Karpas-422 (cell line): ENCODE measurements at regions not wholly inside any gene's neighbourhood (a gene's known extent, or its start where the extent isn't known, plus 50 kb on each side); places are given as distances from the start of the nearest gene placed in this dataset.

Experiments
- DNase-seq: peaks from one replicate; pipeline ENCODE4 v3.0.0-alpha.2; 2015
- H2AFZ ChIP-seq: fragments of 200-600 bp; sonication (generic); 2 replicates; pipeline ENCODE4 v1.6.1; 2014; ENCODE audit warnings: antibody characterized with exemption, low read length, mixed read lengths
- H3K27ac ChIP-seq: fragments of 200-600 bp; sonication (generic); 2 replicates; pipeline ENCODE4 v1.5.1; 2014; ENCODE audit warnings: mild to moderate bottlenecking, low read length, moderate library complexity
- H3K27me3 ChIP-seq: fragments of 200-600 bp; sonication (generic); 2 replicates; pipeline ENCODE4 v1.6.1; 2014; ENCODE audit warnings: low read length, mixed read lengths
- H3K36me3 ChIP-seq: fragments of 200-600 bp; sonication (generic); 2 replicates; pipeline ENCODE4 v1.6.1; 2014; ENCODE audit warnings: low read length, mixed read lengths; ENCODE audit not compliant: insufficient read depth
- H3K4me1 ChIP-seq: fragments of 200-600 bp; sonication (generic); 2 replicates; pipeline ENCODE4 v1.6.1; 2014; ENCODE audit warnings: mild to moderate bottlenecking, low read length, mixed read lengths
- H3K4me2 ChIP-seq: fragments of 200-600 bp; sonication (generic); 2 replicates; pipeline ENCODE4 v1.6.1; 2014; ENCODE audit warnings: low read length, low read depth, mild to moderate bottlenecking; ENCODE audit not compliant: poor library complexity, severe bottlenecking
- H3K4me3 ChIP-seq: fragments of 200-600 bp; sonication (generic); 2 replicates; pipeline ENCODE4 v1.5.1; 2014; ENCODE audit warnings: mild to moderate bottlenecking, antibody characterized with exemption, low read length, mixed read lengths
- H3K79me2 ChIP-seq: fragments of 200-600 bp; sonication (generic); 2 replicates; pipeline ENCODE4 v1.6.1; 2014; ENCODE audit warnings: mild to moderate bottlenecking, low read length, mixed read lengths
- H3K9ac ChIP-seq: fragments of 200-600 bp; sonication (generic); 2 replicates; pipeline ENCODE4 v1.6.0; 2014; ENCODE audit warnings: low read length
- H3K9me2 ChIP-seq: fragments of 200-600 bp; sonication (generic), shearing (Covaris generic); replicated peaks from 2 replicates; pipeline ENCODE4 v1.6.0; 2014; ENCODE audit warnings: mild to moderate bottlenecking, low read length, moderate library complexity; ENCODE audit not compliant: insufficient read depth
- H3K9me3 ChIP-seq: fragments of 300-700, 200-600 bp; sonication (generic); 2 replicates; pipeline ENCODE4 v1.6.1; 2014; ENCODE audit warnings: low read length, mixed read lengths
- H4K20me1 ChIP-seq: fragments of 200-600 bp; sonication (generic); 2 replicates; pipeline ENCODE4 v1.6.1; 2014; ENCODE audit warnings: mild to moderate bottlenecking, antibody characterized with exemption, low read length, low read depth; ENCODE audit not compliant: insufficient read depth

DNA sequence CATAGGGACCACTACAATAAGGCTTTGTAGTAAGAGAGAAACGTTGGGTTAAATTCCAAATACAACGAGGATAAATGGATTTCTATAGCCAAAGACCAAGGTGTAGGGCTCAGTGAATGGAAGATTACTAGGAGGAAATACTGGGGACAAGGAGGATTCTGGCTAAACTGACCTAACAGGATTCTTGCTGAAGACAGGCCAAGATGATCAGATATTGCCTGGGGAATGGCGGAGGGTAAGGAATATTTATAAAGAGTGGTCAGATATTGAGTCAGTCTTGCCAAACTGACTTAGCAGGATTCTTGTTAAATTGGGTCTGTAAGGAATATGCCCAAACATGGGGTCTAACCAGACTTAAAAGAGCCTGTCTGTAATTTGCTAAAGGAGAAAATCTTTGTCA lies 463.8 kb downstream of the EDEM1 start:
- no peak overlapping the region for H3K9ac ChIP-seq
- no peaks in the 10 kb centered on the region for H3K4me1 ChIP-seq
- no peaks in the 10 kb centered on the region for H3K9me2 ChIP-seq
- no peak overlapping the region for H2AFZ ChIP-seq
- no peak overlapping the region for H3K4me3 ChIP-seq
- no peaks in the 10 kb centered on the region for H3K79me2 ChIP-seq
- DNase-seq, result no peak
- no peaks in the 10 kb centered on the region for H3K27me3 ChIP-seq
- no peak overlapping the region for H3K4me2 ChIP-seq
- no peaks in the 10 kb centered on the region for H3K9me3 ChIP-seq
- no peak overlapping the region for H3K27ac ChIP-seq
- no peaks in the 10 kb centered on the region for H3K36me3 ChIP-seq
- H4K20me1 ChIP-seq, result no peaks in the 10 kb centered on the region

DNA sequence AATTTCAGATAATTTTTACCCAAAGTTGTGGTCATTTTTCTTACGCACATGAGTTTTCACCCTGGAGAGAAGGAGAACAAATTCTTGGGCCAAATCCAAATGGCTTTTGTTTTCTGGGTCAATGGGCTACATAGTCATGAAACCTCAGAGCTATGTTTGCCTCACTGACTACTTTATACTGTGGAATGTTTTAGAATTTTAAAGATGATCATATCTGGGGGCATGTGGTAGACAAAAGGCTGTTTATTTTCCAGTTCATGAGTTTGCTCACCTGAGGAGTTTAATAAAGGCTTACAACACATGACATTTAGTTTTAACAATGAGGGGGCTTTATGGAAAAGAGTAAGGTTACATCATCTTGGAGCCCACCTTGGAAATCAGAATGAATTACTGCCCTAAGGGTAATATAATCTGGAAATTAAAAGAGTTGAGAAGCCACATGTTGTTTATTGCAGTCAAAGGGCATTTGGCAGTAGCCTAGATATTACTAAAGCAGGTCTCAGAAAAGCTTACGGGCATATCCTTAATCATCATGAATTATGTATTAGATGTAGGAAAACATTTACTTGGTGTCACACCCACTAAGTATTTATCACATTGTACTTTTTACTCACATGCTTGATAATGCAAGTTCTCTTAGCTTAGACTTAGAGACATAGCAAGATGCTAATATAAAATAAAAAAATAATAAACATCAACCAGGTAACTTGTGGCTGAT lies 466.1 kb downstream of the EDEM1 start:
- Histone ChIP-seq H3K4me3 (no peak overlapping the region), H3K9me3 (no peaks in the 10 kb centered on the region), H3K9me2 (no peaks in the 10 kb centered on the region), H3K9ac (no peak overlapping the region), H3K27ac (no peak overlapping the region), H3K27me3 (no peaks in the 10 kb centered on the region), H3K79me2 (no peaks in the 10 kb centered on the region), H3K4me1 (no peaks in the 10 kb centered on the region), H3K36me3 (no peaks in the 10 kb centered on the region), H4K20me1 (no peaks in the 10 kb centered on the region), H3K4me2 (no peak overlapping the region), H2AFZ (no peak overlapping the region)
- no peak for DNase-seq

DNA sequence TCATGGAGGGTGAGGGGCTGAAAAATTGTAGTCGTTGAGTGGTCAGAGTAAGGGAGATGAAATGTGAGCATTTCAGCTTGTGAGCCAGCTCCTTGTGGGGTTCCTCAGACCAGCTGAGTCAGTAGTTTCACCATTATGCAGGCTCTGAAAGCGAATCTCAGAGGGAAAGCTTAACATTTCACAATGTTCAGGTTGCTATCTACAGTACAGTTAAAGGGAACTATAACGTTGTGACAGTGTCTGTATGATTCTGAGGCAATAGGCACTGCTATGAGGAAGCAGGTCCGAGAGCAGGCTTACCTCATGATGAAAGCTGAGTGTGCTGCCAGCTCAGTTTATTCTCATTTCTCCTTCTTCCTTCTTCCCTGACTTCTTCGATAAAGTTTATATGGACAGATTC lies 469.6 kb downstream of the EDEM1 start:
- Histone ChIP-seq H3K9me3 (no peaks in the 10 kb centered on the region; the same call in 1 of the 2 replicates), H3K9me2 (no peaks in the 10 kb centered on the region), H2AFZ (no peak overlapping the region), H3K4me2 (no peak overlapping the region), H3K79me2 (no peaks in the 10 kb centered on the region), H3K9ac (no peak overlapping the region), H3K4me1 (no peaks in the 10 kb centered on the region), H3K27me3 (no peaks in the 10 kb centered on the region), H3K36me3 (no peaks in the 10 kb centered on the region), H4K20me1 (no peaks in the 10 kb centered on the region), H3K27ac (no peak overlapping the region), H3K4me3 (no peak overlapping the region)
- DNase-seq, result no peak

DNA sequence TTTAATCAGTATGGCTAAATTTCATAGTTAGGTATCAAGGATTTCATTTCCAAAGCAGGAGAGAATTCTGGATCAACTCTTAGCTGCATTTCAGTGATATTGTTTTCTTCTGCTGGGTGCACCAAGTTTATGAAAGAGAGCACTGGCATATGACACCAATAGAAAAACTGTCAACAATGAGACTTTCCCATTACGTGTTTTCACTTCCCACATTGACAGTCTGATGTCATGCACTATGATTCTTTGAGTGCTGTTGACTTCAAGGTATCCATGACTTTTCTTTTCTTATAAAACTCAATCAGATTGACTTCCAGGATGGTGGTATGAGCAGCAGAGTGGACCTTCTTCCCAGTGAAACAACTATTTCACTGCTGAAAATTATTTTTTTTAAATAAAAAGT lies 476.1 kb downstream of the EDEM1 start:
- no peak overlapping the region for H3K4me2 ChIP-seq
- no peaks in the 10 kb centered on the region for H3K36me3 ChIP-seq
- H3K27ac ChIP-seq, result no peak overlapping the region
- no peaks in the 10 kb centered on the region for H4K20me1 ChIP-seq
- H3K27me3 ChIP-seq, result no peaks in the 10 kb centered on the region
- no peaks in the 10 kb centered on the region for H3K79me2 ChIP-seq
- H3K9me3 ChIP-seq, result peaks cover 16% of the 10 kb centered on the region
- H3K4me1 ChIP-seq, result no peaks in the 10 kb centered on the region
- no peak for DNase-seq
- no peak overlapping the region for H2AFZ ChIP-seq
- H3K9ac ChIP-seq, result no peak overlapping the region
- no peaks in the 10 kb centered on the region for H3K9me2 ChIP-seq
- H3K4me3 ChIP-seq, result no peak overlapping the region

DNA sequence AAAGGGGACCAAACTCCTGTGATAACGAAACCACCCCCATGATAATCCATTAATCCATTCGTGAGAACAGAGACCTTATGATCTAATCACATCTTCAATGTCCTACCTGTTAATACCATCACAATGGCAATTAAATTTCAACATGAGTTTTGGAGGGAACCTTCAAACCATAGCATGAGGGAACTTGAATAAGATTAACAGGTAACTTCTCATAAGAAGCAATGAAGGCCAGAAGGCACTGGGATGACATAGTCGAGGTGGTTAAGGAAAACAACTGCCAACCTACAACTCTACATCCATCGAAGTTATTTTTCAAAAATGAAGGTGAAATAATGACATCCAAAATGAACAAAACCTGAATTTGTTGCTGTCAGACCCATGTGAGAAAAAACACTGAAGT lies 478.9 kb downstream of the EDEM1 start:
- Histone ChIP-seq H3K36me3 (no peaks in the 10 kb centered on the region), H3K9ac (no peak overlapping the region), H2AFZ (no peak overlapping the region), H3K9me3 (peaks cover 16% of the 10 kb centered on the region), H3K4me1 (no peaks in the 10 kb centered on the region), H3K4me3 (no peak overlapping the region), H3K79me2 (no peaks in the 10 kb centered on the region), H4K20me1 (no peaks in the 10 kb centered on the region), H3K27ac (no peak overlapping the region), H3K4me2 (no peak overlapping the region), H3K27me3 (no peaks in the 10 kb centered on the region), H3K9me2 (no peaks in the 10 kb centered on the region)
- no peak for DNase-seq

DNA sequence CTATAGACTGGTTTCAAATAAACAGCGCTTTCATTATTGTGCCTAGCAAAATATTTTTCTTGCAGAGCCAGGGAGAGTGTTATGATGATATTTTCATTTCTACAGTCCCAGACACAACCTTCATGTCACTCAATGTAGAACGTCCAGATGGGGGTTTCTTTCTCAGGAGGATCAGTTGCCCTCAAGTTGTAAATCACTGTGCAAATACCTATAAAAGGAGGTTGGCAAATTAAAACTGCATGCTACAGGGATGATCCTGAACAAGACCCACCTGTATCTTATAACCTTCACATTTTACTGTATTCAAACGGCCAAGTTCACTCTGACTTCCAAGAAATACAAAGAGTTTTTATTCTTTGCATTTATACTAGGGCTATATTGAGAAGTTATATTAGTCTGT lies 486.0 kb downstream of the EDEM1 start:
- Histone ChIP-seq H3K9ac (no peak overlapping the region), H3K27me3 (no peaks in the 10 kb centered on the region), H2AFZ (no peak overlapping the region), H3K4me1 (no peaks in the 10 kb centered on the region), H3K36me3 (no peaks in the 10 kb centered on the region), H3K27ac (no peak overlapping the region), H3K9me2 (no peaks in the 10 kb centered on the region; the same call in 1 of the 2 replicates), H3K4me2 (no peak overlapping the region), H4K20me1 (no peaks in the 10 kb centered on the region), H3K79me2 (no peaks in the 10 kb centered on the region), H3K9me3 (no peaks in the 10 kb centered on the region), H3K4me3 (no peak overlapping the region)
- no peak for DNase-seq

DNA sequence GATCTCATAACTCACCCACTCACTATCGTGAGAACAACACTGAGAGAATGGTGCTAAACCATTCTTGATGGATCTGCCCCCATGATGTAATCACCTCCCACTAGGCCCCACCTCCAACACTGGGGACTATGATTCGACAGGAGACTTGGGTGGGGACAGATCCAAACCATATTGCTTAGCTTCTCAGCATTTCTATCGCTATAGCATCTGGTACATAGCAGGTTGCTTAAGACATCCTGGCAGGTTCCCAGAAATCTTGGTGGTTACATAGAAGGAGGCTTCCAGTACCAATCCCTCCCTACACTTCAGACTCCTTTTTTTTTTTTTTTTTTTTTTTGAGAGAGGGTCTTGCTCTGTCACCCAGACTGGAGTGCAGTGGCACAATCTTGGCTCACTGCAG lies 487.8 kb downstream of the EDEM1 start:
- H3K4me2 ChIP-seq, result no peak overlapping the region
- H2AFZ ChIP-seq, result no peak overlapping the region
- no peaks in the 10 kb centered on the region for H3K4me1 ChIP-seq
- no peak overlapping the region for H3K9ac ChIP-seq
- H4K20me1 ChIP-seq, result no peaks in the 10 kb centered on the region
- H3K4me3 ChIP-seq, result no peak overlapping the region
- 0 out of 2 replicates have a peak, but pooled peaks cover 3% of the 10 kb centered on the region for H3K27me3 ChIP-seq
- H3K36me3 ChIP-seq, result no peaks in the 10 kb centered on the region
- DNase-seq, result no peak
- H3K27ac ChIP-seq, result no peak overlapping the region
- H3K9me2 ChIP-seq, result no peaks in the 10 kb centered on the region; the same call in 1 of the 2 replicates
- no peaks in the 10 kb centered on the region for H3K79me2 ChIP-seq
- peaks cover 2% of the 10 kb centered on the region; the same call in 1 of the 2 replicates for H3K9me3 ChIP-seq

DNA sequence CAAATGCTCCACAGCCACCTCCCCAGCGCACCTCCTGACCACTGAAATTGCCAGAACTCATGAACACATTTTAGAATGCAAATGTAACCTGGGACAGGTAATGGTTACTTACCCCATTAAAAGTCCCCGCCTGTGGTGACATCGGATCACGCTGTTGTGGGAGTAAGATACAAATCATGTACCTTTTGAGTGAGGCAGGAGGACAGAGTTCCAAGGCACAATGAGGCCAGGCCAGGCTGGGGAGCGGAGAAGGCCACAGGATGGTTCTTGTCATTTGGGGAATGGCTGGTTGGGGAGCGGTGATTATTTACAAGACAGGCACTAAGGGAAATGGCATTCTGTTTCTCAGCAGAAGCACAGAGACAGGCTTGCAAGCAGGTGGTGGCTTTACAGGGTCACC lies 490.0 kb downstream of the EDEM1 start:
- no peaks in the 10 kb centered on the region; the same call in 1 of the 2 replicates for H3K9me2 ChIP-seq
- H3K79me2 ChIP-seq, result no peaks in the 10 kb centered on the region
- no peak overlapping the region for H3K4me3 ChIP-seq
- no peaks in the 10 kb centered on the region for H3K36me3 ChIP-seq
- H4K20me1 ChIP-seq, result no peaks in the 10 kb centered on the region
- H3K9ac ChIP-seq, result no peak overlapping the region
- H3K4me1 ChIP-seq, result no peaks in the 10 kb centered on the region
- peaks cover 2% of the 10 kb centered on the region; the same call in 1 of the 2 replicates for H3K9me3 ChIP-seq
- no peak overlapping the region for H2AFZ ChIP-seq
- DNase-seq, result no peak
- no peak overlapping the region for H3K4me2 ChIP-seq
- no peak overlapping the region for H3K27ac ChIP-seq
- 0 out of 2 replicates have a peak, but pooled peaks cover 3% of the 10 kb centered on the region for H3K27me3 ChIP-seq
